ENCODE measurements at regions not wholly inside any gene's neighbourhood (a gene's known extent, or its start where the extent isn't known, plus 50 kb on each side); places are given as distances from the start of the nearest gene placed in this dataset.

GRCh38 chr20:20837574-20838021 is 125.2 kb upstream of the RALGAPA2 start (continued):
- no peak for TF ChIP-seq CBX2 (IDR thresholded peaks at IDR 0.05; ENCODE audit: low read depth, low read length)
- 0 out of 2 replicates have a peak, but pooled peaks have one; percentile 23 for TF ChIP-seq CBX2 (CRISPR knock-in tag; IDR thresholded peaks at IDR 0.05; ENCODE audit: low read depth)
- TF ChIP-seq FOSL2 (CRISPR knock-in tag; IDR thresholded peaks at IDR 0.05) = 0 out of 2 replicates have a peak, but pooled peaks have one; percentile 11

- ChIA-PET CTCF (ENCODE audit: low intra/inter-chr PET ratio, low total read pairs) (interaction anchor here (1.3 to 3.1 kb wide), 5 partner anchors 23 to 779 kb away, joined by 7 to 40 read pairs (median 10); no protein-coding TSS in a partner anchor), POLR2A (no interaction called here)
- H4K20me1 ChIP-seq (ENCODE audit: insufficient read depth, low read length) = no peaks in the 10 kb centered on the region
- no peak overlapping the region for H3K4me2 ChIP-seq (ENCODE audit: low read depth, low read length)
- H3K9ac ChIP-seq (ENCODE audit: insufficient read depth, low read depth, low read length) = no peak overlapping the region
- ATAC-seq = no peak
- H3K4me3 ChIP-seq (replicated peaks in 1 of 3; ENCODE audit: insufficient read depth in 1 of 3, low read depth in 2 of 3, low read length in 3 of 3) = no peak overlapping the region
- no peak overlapping the region for H2AFZ ChIP-seq (ENCODE audit: low read length)
- in situ Hi-C loops (cut with HindIII; ENCODE audit: extremely low pct_ligation_motif_present, low pct_unique_long_range_greater_than_20kb) (loop anchor here (5.0 to 10.0 kb wide), 2 partner anchors 665 to 778 kb away; no protein-coding TSS in a partner anchor), intact Hi-C loops (cut with micrococcal nuclease; ENCODE audit: unreplicated experiment) (loop anchor here (1.0 to 2.0 kb wide), 5 partner anchors 23 to 778 kb away; no protein-coding TSS in a partner anchor)
- FAIRE-seq = no peak
- peaks cover 5 to 17% of the 10 kb centered on the region in 2 experiments; a peak in 4 of 5 replicates for H3K27me3 ChIP-seq (ENCODE audit: control insufficient read depth in 1 of 2, insufficient read depth in 2 of 2, low read length in 2 of 2)
- no peak for DNase-seq (ENCODE audit: low spot score)
- BruUV-seq (replicated peaks) = no TSS peak
- no peaks in the 10 kb centered on the region for H3K9me3 ChIP-seq (ENCODE audit: low read length)
- 7% methylated on average over 6 of the region's 6 CpGs for WGBS (ENCODE audit: low lambda C conversion rate)
- H3K4me1 ChIP-seq (ENCODE audit: insufficient read depth, low read length) = peaks cover 7% of the 10 kb centered on the region
- no peaks in the 10 kb centered on the region for H3K36me3 ChIP-seq (replicated peaks in 1 of 2; ENCODE audit: control insufficient read depth in 1 of 2, insufficient read depth in 2 of 2, low read length in 2 of 2)
- no peaks in the 10 kb centered on the region for H3K79me2 ChIP-seq (ENCODE audit: insufficient read depth, low read length)
- H3K27ac ChIP-seq (ENCODE audit: extremely low read length, insufficient read depth, low read length) = no peak overlapping the region
- TF ChIP-seq ZNF598 (CRISPR knock-in tag; IDR thresholded peaks at IDR 0.05; ENCODE audit: borderline replicate concordance) (no peak), HNF4A (CRISPR knock-in tag; IDR thresholded peaks at IDR 0.05) (no peak), ZNF3 (CRISPR knock-in tag; IDR thresholded peaks at IDR 0.05) (no peak), ZNF318 (CRISPR knock-in tag; IDR thresholded peaks at IDR 0.05) (no peak), NFIC (IDR thresholded peaks at IDR 0.05; ENCODE audit: low read length) (no peak), ZNF276 (CRISPR knock-in tag; IDR thresholded peaks at IDR 0.05; ENCODE audit: low read depth) (no peak), GATA4 (IDR thresholded peaks at IDR 0.05; ENCODE audit: borderline replicate concordance, low read depth) (no peak), KDM2A (CRISPR knock-in tag; IDR thresholded peaks at IDR 0.05; ENCODE audit: borderline replicate concordance, low read depth) (no peak), ZNF329 (CRISPR knock-in tag; IDR thresholded peaks at IDR 0.05; ENCODE audit: low read depth) (no peak), ZSCAN22 (CRISPR knock-in tag; IDR thresholded peaks at IDR 0.05) (no peak), TOE1 (CRISPR knock-in tag; IDR thresholded peaks at IDR 0.05) (no peak)
These were observed 124.4 kb upstream of the RALGAPA2 start for GRCh38 chr20:20836836-20837235.
